ENCODE measurements at regions not wholly inside any gene's neighbourhood (a gene's known extent, or its start where the extent isn't known, plus 50 kb on each side); places are given as distances from the start of the nearest gene placed in this dataset.

DNA sequence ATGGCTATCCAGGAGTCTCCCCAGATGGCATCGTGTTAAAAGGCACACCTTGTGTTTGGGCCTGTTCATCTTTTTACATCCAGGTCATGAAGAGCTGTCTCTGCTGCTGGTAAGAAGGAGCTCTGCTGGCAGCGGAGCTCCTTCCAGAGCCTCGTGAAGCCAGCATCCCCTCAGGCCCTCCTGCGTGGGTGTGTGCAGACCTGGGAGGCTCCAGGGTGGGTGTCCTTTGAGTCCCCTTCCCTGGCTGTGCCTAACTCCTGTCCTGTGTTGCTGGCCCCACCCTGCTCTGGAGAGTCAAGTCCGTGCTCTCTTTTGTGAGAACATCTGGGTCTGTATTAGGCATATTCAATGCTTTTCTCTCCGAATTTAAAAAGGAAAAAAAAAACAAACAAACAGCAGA, 149.6 kb upstream of the IRX2 start:
- DNase-seq = no peak

DNA sequence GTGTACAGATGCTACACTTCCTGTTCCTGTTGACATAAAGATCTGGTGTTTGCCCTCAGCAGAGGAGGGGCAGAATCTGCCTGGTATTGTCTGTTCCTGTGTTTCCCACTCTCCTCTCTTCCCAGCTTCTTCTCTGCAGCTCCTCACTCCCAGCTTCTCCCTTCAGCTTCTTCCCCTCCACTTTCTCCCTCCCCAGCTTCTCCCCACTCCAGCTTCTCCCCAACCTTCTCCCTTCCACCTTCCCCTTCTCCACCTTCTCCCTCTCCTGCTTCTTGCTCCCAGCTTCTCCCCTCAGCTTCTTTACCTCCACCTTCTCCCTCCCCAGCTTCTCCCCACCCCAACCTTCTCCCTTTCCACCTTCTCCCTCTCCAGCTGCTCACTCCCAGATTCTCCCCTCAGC, 148.9 kb upstream of the IRX2 start:
- DNase-seq = no peak

DNA sequence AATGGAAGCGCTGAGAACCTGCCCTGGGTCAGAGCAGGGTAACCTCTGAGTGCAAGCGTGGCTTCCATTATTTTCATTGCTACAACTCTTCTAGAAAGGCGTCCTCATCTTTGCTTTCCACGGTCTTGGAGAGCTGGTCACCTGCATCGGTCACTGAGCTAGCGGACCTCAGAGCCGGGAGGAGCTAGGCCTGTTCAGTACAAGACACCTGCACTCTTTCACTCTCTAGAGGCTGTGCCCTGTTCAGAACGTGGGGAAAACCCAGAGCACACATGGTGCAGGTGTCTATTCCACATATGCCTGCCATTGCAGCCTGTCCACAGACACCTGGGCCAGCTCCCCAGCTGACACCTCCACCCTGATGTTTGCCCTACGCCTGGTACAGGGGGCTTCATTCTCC, 147.8 kb upstream of the IRX2 start:
- no peak for DNase-seq

DNA sequence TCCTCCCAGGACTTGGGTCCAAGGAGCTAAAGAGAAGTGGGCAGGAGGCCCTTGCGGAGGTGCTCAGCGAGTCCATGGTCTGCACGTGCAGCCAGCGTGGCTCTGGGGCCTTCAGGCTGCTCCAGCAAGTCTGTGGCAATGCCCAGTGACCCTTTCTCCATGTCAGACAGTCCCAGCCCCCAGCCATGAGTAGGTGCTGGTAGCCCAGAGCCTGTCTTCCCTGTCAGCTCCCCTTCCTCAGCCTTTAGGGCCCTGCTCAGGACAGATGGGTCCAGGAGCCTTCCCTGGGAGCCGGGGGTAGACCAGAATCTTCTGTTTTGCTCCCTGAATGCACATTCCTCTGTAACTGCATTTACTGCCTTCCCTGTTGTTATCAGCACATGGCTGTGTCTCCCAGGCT, 147.2 kb upstream of the IRX2 start:
- no peak for DNase-seq

DNA sequence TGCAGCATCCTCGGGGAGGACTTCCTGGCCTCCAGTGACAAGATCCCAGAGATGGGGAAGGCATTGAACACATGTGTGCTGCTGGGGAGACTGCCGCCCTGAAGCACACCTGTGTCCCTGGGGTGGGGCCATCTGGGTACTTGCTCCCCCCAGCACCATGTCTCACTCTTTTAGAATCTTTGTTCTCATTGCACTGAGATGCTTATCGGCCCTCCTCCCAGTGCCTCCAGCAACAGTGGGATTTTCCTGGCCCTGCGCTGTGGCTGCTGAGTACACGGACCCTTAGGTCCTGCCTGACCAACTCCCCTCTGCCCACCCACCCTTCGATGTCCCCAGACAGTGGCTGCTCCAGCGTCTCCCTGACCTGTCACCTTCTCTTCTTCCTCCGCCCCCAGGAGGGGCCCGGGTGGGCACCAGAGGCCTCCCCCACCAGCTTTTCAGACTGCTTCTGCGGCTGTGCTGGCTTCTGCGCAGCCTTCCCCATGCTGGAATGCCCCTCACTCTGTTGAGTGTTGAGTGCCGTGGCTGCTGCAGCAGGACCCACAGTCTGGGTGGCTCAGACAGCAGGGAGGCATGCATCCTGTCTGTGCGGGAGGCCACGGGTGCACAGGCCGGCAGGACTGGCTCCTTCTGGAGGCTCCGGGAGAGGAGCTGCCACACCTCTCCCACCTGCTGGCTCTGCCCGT, 145.9 kb upstream of the IRX2 start:
- no peak for DNase-seq

DNA sequence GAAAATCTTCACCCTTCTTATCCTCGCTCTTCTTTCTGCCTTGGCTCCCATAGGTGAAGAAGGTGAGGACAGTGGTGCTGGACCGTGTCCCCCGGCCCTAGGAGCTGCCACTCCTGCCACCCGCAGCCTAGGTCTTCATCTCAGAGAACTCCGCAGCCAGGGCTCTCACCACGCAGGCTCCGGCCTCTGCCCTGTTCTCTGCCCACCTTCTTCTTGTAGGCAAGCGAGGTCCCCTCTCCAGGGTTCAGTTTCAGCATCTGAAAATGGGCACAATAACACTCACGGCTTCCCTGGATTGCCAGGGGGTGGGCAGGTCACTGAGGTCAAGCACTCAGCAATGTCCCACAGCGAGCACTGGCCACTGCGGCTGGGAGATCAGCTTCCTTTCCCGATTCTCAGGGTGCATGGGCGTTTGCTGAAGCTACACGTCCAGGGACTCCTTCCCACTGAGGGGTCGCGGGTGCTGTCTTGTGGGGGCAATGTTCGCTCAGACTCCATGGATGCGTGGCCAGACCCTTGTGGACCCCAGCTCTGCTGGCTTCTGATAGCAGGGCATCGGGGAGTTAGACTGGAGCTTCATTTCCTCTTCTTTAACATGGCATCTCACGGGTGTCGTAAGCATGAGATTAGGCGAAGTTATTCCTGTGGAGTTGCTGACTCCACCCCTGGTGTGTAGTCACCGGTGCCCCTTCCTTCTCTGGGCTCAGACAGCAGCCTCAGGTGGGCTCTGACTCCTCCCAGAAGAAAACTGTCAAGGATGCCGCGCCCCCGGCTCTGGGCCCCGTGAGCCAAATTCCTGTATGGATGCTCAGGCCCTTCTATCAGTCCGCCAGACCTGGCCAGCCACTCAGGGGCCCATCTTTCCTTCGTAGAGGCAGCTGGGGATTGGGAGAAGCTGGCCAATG, 145.1 kb upstream of the IRX2 start:
- DNase-seq = no peak

DNA sequence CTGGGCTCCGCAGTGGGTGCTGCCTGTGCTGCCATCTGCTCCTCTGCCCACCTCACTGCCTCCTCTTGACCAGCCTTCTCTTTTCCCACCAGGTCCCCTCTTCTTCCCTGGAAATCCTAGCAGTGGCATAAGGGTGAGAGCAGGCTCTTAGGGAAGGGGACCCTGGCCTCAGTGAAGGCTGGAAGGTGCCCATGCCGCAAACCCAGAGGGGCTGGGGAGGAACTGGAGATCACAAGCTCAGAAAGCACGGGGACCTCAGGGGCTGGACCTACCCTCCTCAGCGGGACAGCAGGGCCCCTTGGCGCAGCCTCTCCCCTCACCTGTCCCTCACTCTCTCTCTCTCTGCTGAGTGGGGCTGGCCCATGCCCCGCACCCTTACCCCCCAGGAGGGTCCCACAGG, 144.4 kb upstream of the IRX2 start:
- DNase-seq = no peak

DNA sequence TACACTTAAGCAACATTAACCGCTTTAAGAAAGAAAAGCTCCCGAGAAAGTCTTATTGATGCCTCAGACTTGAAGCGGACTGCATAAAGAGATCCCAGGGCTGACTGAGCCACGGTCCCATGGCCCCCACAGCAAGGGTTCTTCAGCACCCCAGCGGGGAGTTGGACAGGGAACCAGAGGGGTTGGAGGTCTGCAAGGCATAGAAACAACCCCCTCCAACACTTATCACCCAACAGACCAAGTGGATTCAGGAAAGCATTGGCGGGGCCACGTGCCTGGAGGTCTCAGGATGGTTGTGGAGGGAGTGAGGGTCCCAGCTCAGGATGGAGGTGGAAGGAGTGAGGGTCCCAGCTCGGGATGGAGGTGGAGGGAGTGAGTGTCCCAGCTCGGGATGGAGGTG, 143.7 kb upstream of the IRX2 start:
- DNase-seq = no peak

DNA sequence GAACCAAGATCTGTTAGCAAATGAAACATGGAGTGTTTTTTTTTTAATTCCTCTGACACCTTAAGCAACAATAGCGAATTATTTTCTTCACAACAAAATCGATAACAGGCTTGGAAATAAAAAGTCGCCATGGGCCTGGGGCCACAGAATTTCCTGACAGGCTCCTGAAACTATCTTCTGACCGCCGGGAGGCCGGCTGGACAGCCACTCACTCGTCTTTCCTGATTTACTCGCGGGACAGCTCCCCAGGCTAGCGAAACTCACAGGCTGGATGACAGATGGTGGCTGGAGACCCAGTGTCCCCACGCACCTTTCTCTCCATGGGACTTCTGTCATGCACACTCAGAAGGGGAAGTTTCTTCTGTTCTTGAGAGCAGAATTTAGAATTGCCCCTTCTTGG, 143.3 kb upstream of the IRX2 start:
- DNase-seq = no peak

DNA sequence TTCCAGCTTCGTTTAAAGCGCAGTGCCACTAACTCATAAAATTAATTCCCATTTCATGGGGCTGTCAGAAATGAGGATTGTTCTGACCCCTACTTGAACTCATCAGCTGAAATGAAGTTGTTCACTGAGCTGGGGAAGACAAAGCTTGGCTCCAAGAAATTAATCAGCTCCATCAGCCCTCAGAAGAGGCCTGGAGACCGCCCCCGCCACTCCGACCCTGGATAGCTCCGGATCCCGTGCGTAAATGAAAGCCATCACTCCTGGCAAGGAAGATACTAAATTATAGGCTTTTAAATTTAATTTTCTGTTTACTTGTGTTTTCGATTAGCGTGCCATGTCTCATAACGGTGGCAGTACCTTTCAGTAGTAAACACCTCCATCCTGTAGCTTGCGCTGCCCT, 142.8 kb upstream of the IRX2 start:
- DNase-seq = no peak

DNA sequence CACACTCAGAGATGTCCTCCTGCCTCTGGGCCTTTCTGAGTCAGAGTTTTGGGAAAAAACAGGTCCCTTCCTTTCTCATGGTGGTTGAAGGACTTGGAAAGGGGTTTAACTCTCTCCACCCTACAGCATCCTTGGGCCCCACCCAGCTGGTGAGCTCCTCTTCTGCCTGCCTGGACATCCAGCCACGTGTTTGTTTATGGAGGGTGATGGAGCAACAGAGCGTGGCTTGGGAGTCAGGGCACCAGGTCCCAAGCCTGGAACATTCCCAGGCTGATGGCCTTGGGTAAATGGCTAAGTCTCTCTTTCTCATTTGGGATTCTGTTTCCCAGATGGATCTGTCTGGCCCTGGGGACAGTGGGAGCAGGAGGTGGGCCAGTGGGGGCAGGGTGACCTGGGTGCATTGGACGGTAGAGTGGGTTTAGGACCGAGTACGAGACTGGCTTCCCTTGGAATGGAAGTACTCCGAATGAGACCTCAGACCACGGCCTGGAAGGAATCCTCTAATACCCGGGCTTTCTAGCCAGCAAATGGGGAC, 141.1 kb upstream of the IRX2 start:
- no peak for DNase-seq

DNA sequence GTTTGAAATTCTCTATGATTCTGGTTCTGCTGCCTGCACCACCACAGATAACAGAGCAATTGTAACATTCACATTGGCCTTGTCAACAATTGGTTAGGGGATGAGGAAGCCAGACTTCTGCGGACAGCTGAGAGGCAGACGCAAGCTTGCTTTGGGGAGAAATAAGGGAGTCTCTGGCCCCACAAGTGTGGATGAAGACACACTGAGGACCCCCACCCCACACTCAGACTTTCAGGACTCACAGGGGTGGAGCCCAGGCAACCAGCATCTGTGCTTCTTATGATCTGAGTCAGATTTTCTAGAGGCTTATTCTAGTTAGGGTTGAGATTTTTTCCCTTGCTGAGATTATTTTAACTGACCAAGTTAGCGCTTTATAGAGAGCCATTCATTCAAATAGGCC, 140.3 kb upstream of the IRX2 start:
- DNase-seq = no peak

DNA sequence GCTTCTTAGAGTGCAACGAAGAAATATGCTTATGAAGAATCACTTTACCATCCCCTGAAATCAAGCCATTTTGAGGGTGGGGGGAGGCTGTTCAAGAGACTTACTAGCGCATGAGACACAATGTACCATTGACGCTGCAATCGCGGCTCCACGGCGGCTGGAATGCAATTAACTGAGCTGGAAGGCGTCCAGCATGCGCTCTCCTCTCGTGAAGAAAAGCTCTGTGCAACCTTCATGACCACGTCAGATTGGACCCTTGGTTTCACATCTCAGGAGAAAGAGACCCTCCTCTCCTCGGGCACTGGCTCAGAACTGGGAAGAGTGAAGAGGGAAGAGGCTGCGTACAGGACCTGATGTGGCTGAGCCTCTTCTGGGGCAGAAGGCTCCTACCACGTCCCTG, 138.5 kb upstream of the IRX2 start:
- DNase-seq = no peak

DNA sequence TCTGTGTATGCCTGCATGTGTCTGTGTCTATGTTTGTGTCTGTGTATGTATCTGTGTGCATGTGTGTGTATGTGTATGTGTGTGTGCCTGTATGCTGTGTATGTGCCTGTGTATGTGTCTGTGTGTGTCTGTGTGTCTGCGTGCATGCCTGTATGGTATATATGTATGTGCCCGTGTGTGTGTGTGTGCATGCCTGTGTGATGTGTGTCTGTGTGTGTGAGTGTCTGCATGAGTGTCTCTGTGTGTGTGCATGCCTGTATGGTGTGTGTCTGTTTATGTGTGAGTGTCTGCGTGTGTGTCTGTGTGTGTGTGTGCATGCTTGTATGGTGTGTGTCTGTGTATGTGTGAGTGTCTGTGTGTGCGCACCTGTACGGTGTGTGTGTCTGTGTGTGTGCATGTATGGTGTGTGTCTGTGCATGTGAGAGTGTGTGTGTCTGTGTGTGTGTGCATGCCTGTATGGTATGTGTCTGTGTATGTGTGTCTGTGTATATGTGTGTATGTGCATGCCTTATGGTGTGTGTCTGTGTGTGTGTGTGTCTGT, 137.1 kb upstream of the IRX2 start:
- DNase-seq = no peak

DNA sequence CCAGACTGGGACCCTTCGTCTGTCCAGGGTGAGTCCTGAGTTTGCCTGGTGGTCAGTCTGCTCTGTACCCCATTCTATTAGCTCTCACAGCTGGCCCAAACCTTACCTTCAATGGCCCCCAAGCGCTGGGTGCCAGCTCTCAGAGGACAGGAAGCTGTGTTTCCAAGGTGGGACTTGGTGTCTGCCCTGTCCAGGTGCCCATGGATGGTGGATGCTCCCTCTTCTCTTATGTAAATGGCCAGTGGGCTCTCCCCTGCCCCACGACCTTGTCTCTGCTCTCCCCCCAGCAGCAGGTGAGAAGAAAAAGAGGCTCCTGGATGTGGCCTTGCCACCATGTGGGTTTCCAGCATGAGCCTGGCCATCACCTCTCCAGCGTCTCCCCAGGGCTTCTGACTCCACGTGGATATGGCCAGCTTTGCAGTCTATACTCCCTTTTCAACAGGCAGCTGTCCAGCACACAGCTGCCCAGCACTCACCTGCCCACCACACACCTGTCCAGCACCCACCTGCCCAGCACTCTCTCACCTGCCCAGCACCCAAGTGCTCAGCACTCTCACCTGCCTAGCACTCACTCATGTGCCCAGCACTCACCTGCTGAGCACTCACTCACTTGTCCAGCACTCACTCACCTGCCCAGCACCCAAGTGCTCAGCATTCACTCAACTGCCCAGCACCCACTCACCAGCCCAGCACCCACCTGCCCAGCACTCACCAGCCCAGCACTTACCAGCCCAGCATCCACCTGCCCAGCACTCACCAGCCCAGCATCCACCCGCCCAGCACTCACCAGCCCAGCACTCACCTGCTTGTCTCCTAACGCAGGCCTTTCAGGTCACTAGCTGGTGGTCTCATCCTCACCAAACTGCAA, 136.2 kb upstream of the IRX2 start:
- no peak for DNase-seq

DNA sequence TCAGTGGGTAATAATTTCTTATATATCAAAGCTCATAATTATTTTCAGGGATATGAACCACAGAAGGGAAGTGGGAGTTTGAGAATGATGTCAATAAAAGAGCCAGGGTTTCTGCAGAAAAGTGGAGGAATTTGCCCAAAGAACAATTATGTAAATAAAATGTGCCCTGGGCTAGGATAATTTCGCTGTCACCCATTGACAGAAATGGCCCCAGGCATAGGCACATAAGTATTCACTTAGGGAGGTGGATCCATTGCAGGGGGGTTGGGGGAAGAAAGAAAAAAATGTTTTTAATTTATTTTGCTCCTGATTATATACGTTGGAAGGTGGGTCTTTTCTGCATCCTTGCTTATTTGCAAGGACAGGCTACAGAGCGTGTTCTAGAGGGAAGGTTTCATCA, 135.1 kb upstream of the IRX2 start:
- no peak for DNase-seq

DNA sequence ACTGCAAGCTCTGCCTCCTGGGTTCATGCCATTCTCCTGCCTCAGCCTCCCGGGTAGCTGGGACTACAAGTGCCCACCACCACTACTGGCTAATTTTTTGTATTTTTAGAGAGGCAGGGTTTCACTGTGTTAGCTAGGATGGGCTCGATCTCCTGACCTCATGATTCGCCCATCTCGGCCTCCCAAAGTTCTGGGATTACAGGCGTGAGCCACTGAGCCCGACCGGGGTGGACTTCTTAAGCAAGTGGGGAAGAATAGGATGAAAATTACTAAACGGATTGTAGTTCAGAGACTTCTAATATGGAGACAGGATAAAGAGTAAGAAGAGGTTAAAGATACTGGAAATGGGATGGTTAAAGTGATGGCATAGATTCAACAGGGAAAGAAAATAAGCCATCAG, 132.3 kb upstream of the IRX2 start:
- DNase-seq = no peak

DNA sequence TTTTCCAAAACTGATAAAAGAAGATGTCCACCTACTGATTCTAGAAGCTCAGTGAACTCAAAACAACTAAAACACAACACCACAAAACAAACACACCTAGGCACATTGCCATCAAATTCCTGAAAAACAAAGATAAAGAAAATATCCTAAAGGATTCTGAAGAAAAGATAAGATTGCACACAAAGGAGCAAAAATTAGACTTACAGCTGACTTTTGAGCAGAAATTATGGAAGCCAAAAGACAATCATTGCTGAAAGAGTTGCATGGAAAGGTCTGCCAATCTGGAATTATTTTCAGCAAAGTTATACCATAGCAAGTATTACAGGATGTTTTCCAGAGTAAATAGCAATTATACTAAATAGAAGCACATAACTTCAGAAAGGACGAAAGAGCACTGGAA, 128.2 kb upstream of the IRX2 start:
- no peak for DNase-seq

DNA sequence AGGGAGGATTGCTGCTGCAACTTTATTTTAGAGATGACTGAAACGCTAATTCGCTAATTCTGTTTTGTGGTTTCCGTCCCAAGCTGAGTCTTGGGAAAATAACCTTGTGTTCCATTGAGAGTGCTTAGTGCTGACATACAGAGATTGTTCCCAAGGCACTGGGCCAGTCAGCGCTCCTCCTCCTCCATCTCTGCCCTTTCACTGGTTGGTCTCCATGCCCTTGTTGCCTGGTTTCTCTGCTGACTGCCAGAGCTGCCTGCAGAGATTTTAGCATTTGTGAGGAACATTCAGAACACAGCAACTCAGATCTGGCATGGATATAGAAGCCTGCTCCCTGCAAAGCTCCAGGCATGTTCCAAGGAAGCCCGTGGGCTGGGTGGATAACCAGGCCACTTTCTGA, 126.0 kb upstream of the IRX2 start:
- DNase-seq = no peak

DNA sequence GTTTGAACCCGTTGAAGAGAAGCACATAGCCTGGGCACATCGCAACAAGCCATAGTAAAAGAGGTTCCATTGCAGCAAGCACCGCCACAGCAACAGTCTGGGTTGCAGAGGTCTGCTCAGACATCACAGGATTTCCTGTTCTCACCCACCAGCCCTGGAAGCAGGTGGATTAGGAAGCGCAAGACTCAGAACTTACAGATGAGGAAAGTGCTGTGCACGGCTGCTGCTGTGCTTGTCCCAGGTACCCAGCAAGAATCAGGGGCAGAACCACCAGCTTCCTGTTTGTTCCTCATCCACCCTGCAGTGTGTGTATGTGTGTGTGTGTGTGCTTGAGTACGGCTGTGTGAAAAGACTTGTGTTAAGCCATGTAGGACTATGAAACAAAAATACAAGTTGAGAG, 124.7 kb upstream of the IRX2 start:
- DNase-seq = no peak

DNA sequence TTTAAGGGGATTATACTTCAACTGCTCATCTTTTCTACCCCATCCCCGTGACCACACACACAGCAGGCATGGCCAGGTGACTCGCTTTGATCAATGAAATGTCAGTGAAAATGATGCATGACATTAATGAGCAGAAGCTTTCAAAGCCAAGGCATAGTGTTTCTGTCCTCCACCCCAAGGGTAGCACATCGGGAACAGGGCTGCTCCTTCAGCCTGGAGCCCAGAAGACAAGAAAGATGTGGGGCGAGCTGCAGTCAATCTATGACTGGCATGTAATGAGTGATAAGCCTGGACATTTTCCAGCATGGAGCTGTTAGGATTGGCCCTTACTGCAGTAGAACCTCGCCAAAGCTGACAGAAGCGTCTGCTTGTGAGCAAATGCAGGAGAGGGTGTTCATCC, 122.6 kb upstream of the IRX2 start:
- no peak for DNase-seq

DNA sequence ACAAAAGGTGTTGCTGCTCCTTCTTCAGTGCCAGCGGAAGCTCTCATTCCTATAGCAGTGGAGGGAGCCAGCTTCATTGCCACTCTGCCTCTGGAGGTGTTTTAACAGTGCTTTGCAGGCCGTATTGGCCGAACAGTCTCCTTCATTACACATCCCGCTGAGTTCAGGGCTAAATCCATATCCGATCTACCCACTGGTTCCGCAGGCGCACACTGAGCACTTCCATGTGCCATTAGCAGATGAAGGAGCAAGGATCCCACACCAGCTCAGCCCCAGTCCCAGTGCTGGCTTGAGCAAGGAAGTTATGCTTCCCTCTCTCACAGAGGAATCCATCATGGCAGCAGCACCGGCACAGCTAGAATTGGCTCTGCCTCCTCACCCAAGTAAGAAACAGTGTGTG, 121.2 kb upstream of the IRX2 start:
- DNase-seq = no peak

DNA sequence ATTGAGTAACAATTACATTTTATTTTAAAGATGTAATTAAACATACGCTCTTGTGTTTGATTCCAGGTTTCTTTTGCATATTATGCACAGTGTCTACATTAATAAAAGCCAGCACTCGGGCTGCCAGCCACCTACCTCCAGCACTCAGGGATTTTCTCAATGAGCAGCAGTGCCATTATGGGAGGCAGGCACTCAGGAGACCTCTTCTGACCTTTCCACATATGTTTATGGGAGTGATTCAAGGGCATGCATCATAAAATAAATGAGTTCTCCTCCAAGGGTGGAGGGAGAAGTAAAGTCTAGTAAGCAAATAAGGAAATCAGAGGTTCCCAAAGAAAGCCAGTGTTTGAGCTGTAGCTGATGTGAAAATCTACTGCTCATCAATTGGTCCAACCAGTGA, 119.8 kb upstream of the IRX2 start:
- DNase-seq = no peak

Data from NCI-H1417 treated with DMSO at 0.1 percent for 48 hours (cell line).